ENCODE measurements at regions not wholly inside any gene's neighbourhood (a gene's known extent, or its start where the extent isn't known, plus 50 kb on each side); places are given as distances from the start of the nearest gene placed in this dataset.

DNA sequence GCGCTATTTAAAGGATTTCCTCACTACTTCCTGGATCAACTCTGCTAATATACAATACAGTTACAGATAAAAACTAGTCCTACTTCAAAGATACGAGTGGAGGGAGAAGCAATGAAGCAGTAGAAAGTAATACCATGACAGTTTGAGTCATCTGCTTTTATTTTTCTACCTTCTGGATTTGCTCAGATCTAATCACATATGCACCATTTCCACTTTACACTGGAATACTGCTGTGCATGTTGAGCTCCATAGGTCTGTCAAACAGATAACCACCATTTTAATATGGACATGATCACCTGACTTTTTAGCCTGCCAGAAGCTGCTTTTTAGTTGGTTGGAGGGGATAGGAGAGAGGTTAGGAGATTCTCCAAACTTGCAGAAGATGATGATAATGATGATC lies 92.5 kb downstream of the MMUT start:
- H3K9ac ChIP-seq (ENCODE audit: low read length), result no peak overlapping the region
- no peak overlapping the region for H3K4me3 ChIP-seq (ENCODE audit: low read length)
- H3K79me2 ChIP-seq (ENCODE audit: low read length), result no peaks in the 10 kb centered on the region
- BruUV-seq (replicated peaks), result no TSS peak
- no peak for ATAC-seq
- no peaks in the 10 kb centered on the region for H3K9me2 ChIP-seq (replicated peaks; ENCODE audit: low read length)
- no peaks in the 10 kb centered on the region for H4K20me1 ChIP-seq (ENCODE audit: low read length)
- no peak for DNase-seq
- ChIA-PET POLR2A (ENCODE audit: unreplicated experiment) (interaction anchor here (0.6 kb wide), 1 partner anchor 88 kb away, joined by 3 read pairs; no protein-coding TSS in a partner anchor), CTCF (no interaction called here)
- intact Hi-C loops (cut with micrococcal nuclease), result no loop called here
- H2AFZ ChIP-seq (ENCODE audit: low read length), result no peak overlapping the region
- H3K9me3 ChIP-seq (ENCODE audit: low read length), result 0 out of 2 replicates have a peak, but pooled peaks cover 2% of the 10 kb centered on the region
- H3K36me3 ChIP-seq (ENCODE audit: low read depth, low read length), result no peaks in the 10 kb centered on the region
- H3F3A ChIP-seq (ENCODE audit: low read length, unreplicated experiment), result no peaks in the 10 kb centered on the region
- no peaks in the 10 kb centered on the region for H3K4me1 ChIP-seq (ENCODE audit: insufficient read depth, low read length)
- TF ChIP-seq EZH2 (IDR thresholded peaks at IDR 0.05; ENCODE audit: low read length, unreplicated experiment) (no peak), EZH2phosphoT487 (IDR thresholded peaks at IDR 0.05; ENCODE audit: borderline replicate concordance, low read length) (no peak)
- TF ChIP-seq, protein P1, sequence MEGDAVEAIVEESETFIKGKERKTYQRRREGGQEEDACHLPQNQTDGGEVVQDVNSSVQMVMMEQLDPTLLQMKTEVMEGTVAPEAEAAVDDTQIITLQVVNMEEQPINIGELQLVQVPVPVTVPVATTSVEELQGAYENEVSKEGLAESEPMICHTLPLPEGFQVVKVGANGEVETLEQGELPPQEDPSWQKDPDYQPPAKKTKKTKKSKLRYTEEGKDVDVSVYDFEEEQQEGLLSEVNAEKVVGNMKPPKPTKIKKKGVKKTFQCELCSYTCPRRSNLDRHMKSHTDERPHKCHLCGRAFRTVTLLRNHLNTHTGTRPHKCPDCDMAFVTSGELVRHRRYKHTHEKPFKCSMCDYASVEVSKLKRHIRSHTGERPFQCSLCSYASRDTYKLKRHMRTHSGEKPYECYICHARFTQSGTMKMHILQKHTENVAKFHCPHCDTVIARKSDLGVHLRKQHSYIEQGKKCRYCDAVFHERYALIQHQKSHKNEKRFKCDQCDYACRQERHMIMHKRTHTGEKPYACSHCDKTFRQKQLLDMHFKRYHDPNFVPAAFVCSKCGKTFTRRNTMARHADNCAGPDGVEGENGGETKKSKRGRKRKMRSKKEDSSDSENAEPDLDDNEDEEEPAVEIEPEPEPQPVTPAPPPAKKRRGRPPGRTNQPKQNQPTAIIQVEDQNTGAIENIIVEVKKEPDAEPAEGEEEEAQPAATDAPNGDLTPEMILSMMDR (conservative IDR thresholded peaks at IDR 0.05; ENCODE audit: low read depth, low read length), result no peak
- no peak overlapping the region for H3K4me2 ChIP-seq (ENCODE audit: low read length)
- no peaks in the 10 kb centered on the region for H3K27me3 ChIP-seq (ENCODE audit: low read length)
- H3K27ac ChIP-seq (ENCODE audit: low read length), result no peak overlapping the region

DNA sequence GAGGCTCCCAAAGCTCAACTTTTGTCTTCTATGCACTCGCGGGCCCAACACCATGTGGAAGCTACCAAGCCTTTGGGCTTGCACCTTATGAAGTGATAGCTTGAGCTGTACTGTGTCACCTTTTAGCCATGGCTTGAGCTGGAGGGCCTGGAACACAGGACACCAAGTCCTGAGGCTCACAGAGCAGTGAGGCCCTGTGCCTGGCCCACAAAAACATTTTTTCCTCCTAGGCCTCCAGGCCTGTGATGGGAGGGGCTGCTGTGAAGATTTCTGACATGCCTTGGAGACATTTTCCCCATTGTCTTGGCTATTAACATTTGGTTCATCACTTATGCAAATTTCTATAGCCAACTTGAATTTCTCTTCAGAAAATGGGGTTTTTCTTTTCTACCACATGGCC lies 96.5 kb downstream of the MMUT start:
- Histone ChIP-seq H3K4me2 (ENCODE audit: low read length) (no peak overlapping the region), H3K36me3 (ENCODE audit: low read depth, low read length) (no peaks in the 10 kb centered on the region), H3F3A (ENCODE audit: low read length, unreplicated experiment) (no peaks in the 10 kb centered on the region), H3K4me3 (ENCODE audit: low read length) (no peak overlapping the region), H3K79me2 (ENCODE audit: low read length) (no peaks in the 10 kb centered on the region), H3K9me2 (replicated peaks; ENCODE audit: low read length) (no peaks in the 10 kb centered on the region), H4K20me1 (ENCODE audit: low read length) (no peaks in the 10 kb centered on the region), H3K27ac (ENCODE audit: low read length) (no peak overlapping the region), H3K9ac (ENCODE audit: low read length) (no peak overlapping the region), H3K9me3 (ENCODE audit: low read length) (0 out of 2 replicates have a peak, but pooled peaks cover 10% of the 10 kb centered on the region), H3K4me1 (ENCODE audit: insufficient read depth, low read length) (no peaks in the 10 kb centered on the region), H3K27me3 (ENCODE audit: low read length) (no peaks in the 10 kb centered on the region), H2AFZ (ENCODE audit: low read length) (no peak overlapping the region)
- BruUV-seq (replicated peaks), result no TSS peak
- DNase-seq, result no peak
- ChIA-PET POLR2A (ENCODE audit: unreplicated experiment) (no interaction called here), CTCF (no interaction called here)
- intact Hi-C loops (cut with micrococcal nuclease), result no loop called here
- ATAC-seq, result no peak
- TF ChIP-seq EZH2 (IDR thresholded peaks at IDR 0.05; ENCODE audit: low read length, unreplicated experiment) (no peak), EZH2phosphoT487 (IDR thresholded peaks at IDR 0.05; ENCODE audit: borderline replicate concordance, low read length) (no peak)
- TF ChIP-seq, protein P1 (conservative IDR thresholded peaks at IDR 0.05; ENCODE audit: low read depth, low read length), result no peak

DNA sequence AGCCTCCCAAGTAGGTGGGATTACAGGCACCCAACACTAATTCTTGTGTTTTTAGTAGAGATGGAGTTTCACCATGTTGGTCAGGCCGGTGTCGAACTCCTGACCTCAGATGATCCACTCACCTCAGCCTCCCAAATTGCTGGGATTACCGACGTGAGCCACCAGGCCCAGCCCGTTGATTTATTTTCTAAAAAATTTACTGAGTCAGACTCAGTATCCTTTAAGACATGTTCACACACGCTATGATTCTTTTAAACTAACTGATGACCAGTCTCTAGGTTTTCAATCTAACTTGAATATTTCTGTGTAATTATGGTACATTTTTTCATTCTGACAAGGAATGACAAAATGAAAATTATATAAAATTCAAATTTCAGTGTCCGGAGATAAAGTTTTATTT lies 114.5 kb downstream of the MMUT start:
- Histone ChIP-seq H3K9me2 (replicated peaks; ENCODE audit: low read length) (no peaks in the 10 kb centered on the region), H2AFZ (ENCODE audit: low read length) (no peak overlapping the region), H3K27ac (ENCODE audit: low read length) (no peak overlapping the region), H3K4me1 (ENCODE audit: insufficient read depth, low read length) (no peaks in the 10 kb centered on the region), H3K4me3 (ENCODE audit: low read length) (no peak overlapping the region), H3K79me2 (ENCODE audit: low read length) (no peaks in the 10 kb centered on the region), H3K9me3 (ENCODE audit: low read length) (no peaks in the 10 kb centered on the region), H3K36me3 (ENCODE audit: low read depth, low read length) (no peaks in the 10 kb centered on the region), H3K4me2 (ENCODE audit: low read length) (no peak overlapping the region), H3K27me3 (ENCODE audit: low read length) (no peaks in the 10 kb centered on the region), H3K9ac (ENCODE audit: low read length) (no peak overlapping the region), H4K20me1 (ENCODE audit: low read length) (no peaks in the 10 kb centered on the region), H3F3A (ENCODE audit: low read length, unreplicated experiment) (no peaks in the 10 kb centered on the region)
- intact Hi-C loops (cut with micrococcal nuclease), result no loop called here
- BruUV-seq (replicated peaks), result no TSS peak
- DNase-seq (no peak), ATAC-seq (no peak)
- TF ChIP-seq, protein P1 (conservative IDR thresholded peaks at IDR 0.05; ENCODE audit: low read depth, low read length), result no peak
- TF ChIP-seq EZH2phosphoT487 (IDR thresholded peaks at IDR 0.05; ENCODE audit: borderline replicate concordance, low read length) (no peak), EZH2 (IDR thresholded peaks at IDR 0.05; ENCODE audit: low read length, unreplicated experiment) (no peak)
- POLR2A ChIA-PET (ENCODE audit: unreplicated experiment), result no interaction called here
- CTCF ChIA-PET, result no interaction called here

Data from PC-3 (cell line).